ENCODE measurements at regions not wholly inside any gene's neighbourhood (a gene's known extent, or its start where the extent isn't known, plus 50 kb on each side); places are given as distances from the start of the nearest gene placed in this dataset.

- no peak overlapping the region for H3K4me3 ChIP-seq (ENCODE audit: low read depth, low read length)
- no peak for DNase-seq (ENCODE audit: low read depth)
- TF ChIP-seq POLR2A (IDR thresholded peaks at IDR 0.05; ENCODE audit: extremely low read depth, insufficient read length) (no peak), CTCF (IDR thresholded peaks at IDR 0.05; ENCODE audit: low read depth, low read length) (no peak), MAX (IDR thresholded peaks at IDR 0.05; ENCODE audit: low read depth, low read length) (no peak), MYC (IDR thresholded peaks at IDR 0.05; ENCODE audit: low read depth, low read length) (no peak)
These were observed 68.1 kb upstream of the DNAH14 start for GRCh38 chr1:224861339-224861716.

GRCh38 chr1:224863486-224863885 is 66.0 kb upstream of the DNAH14 start:
- H3K4me3 ChIP-seq (ENCODE audit: low read depth, low read length): no peak overlapping the region
- no peak for DNase-seq (ENCODE audit: low read depth)
- no peak for TF ChIP-seq MAX (IDR thresholded peaks at IDR 0.05; ENCODE audit: low read depth, low read length)
- TF ChIP-seq CTCF (IDR thresholded peaks at IDR 0.05; ENCODE audit: low read depth, low read length): no peak
- no peak for TF ChIP-seq POLR2A (IDR thresholded peaks at IDR 0.05; ENCODE audit: extremely low read depth, insufficient read length)
- TF ChIP-seq MYC (IDR thresholded peaks at IDR 0.05; ENCODE audit: low read depth, low read length): no peak

GRCh38 chr1:224864006-224864405 is 65.5 kb upstream of the DNAH14 start:
- TF ChIP-seq POLR2A (IDR thresholded peaks at IDR 0.05; ENCODE audit: extremely low read depth, insufficient read length) (no peak), CTCF (IDR thresholded peaks at IDR 0.05; ENCODE audit: low read depth, low read length) (no peak), MAX (IDR thresholded peaks at IDR 0.05; ENCODE audit: low read depth, low read length) (no peak), MYC (IDR thresholded peaks at IDR 0.05; ENCODE audit: low read depth, low read length) (no peak)
- no peak for DNase-seq (ENCODE audit: low read depth)
- H3K4me3 ChIP-seq (ENCODE audit: low read depth, low read length): no peak overlapping the region

- no peak overlapping the region for H3K4me3 ChIP-seq (ENCODE audit: low read depth, low read length)
- DNase-seq (ENCODE audit: low read depth): no peak
- TF ChIP-seq POLR2A (IDR thresholded peaks at IDR 0.05; ENCODE audit: extremely low read depth, insufficient read length) (no peak), CTCF (IDR thresholded peaks at IDR 0.05; ENCODE audit: low read depth, low read length) (no peak), MYC (IDR thresholded peaks at IDR 0.05; ENCODE audit: low read depth, low read length) (no peak), MAX (IDR thresholded peaks at IDR 0.05; ENCODE audit: low read depth, low read length) (no peak)
These were observed 64.0 kb upstream of the DNAH14 start for GRCh38 chr1:224865510-224865909.

- DNase-seq (ENCODE audit: low read depth): no peak
- TF ChIP-seq POLR2A (IDR thresholded peaks at IDR 0.05; ENCODE audit: extremely low read depth, insufficient read length): no peak
- no peak for TF ChIP-seq MAX (IDR thresholded peaks at IDR 0.05; ENCODE audit: low read depth, low read length)
- TF ChIP-seq MYC (IDR thresholded peaks at IDR 0.05; ENCODE audit: low read depth, low read length): no peak
- TF ChIP-seq CTCF (IDR thresholded peaks at IDR 0.05; ENCODE audit: low read depth, low read length): no peak
- no peak overlapping the region for H3K4me3 ChIP-seq (ENCODE audit: low read depth, low read length)
These were observed 62.5 kb upstream of the DNAH14 start for GRCh38 chr1:224866940-224867339.

GRCh38 chr1:224867715-224868114 is 61.8 kb upstream of the DNAH14 start:
- no peak for TF ChIP-seq MAX (IDR thresholded peaks at IDR 0.05; ENCODE audit: low read depth, low read length)
- no peak for TF ChIP-seq POLR2A (IDR thresholded peaks at IDR 0.05; ENCODE audit: extremely low read depth, insufficient read length)
- no peak for TF ChIP-seq CTCF (IDR thresholded peaks at IDR 0.05; ENCODE audit: low read depth, low read length)
- no peak for TF ChIP-seq MYC (IDR thresholded peaks at IDR 0.05; ENCODE audit: low read depth, low read length)
- DNase-seq (ENCODE audit: low read depth): no peak
- no peak overlapping the region for H3K4me3 ChIP-seq (ENCODE audit: low read depth, low read length)

Data from NB4 (cell line).